Fibroblast of gingiva (primary cell): ENCODE measurements at regions not wholly inside any gene's neighbourhood (a gene's known extent, or its start where the extent isn't known, plus 50 kb on each side); places are given as distances from the start of the nearest gene placed in this dataset.

ENCODE experiments used
- DNase-seq: peaks from one replicate; pipeline ENCODE4 v3.0.0-alpha.2; 2011; ENCODE audit warnings: low read depth

- DNase-seq, result no peak
Measured at GRCh38 chr2:177314722-177315264, 50.3 kb upstream of the NFE2L2 start.

DNA sequence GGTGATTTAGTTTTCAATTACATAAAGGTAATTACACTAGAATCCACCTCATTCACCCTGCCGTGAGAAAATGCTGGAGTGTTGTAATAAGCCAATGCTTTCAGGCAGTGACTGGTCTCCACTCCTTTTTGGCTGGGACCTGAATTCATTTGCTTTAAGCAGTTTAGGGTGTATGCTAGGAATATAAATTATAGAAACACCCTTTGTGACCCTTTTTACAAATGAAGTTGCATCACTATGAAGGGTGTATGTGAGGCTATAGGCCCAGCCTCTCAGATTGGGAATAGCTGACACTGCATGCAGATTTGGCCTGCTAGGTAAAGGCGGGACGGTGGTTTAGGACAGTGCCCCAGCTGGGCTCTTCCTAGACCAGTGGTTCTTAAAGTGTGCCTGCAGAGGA is 50.8 kb upstream of the NFE2L2 start:
- no peak for DNase-seq

DNA sequence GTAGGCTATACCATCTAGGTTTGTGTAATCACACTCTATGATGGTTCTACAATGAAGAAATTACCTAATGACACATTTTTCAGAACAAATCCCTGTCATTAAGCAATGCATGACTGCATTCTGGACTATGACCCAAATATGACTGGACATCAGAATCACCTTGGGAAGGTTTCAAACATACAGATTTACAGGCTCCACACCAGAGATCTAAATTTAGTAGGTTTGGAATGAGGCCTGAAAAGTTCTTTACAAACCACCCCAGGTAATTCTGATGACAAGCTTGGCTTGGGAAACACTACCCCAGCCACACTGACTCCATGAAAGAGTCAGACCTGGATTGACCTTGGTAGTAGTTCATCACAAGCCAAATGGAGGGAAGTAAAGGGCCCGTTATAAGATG is 52.2 kb upstream of the NFE2L2 start:
- no peak for DNase-seq

- DNase-seq, result no peak
Measured at GRCh38 chr2:177317443-177317842, 52.9 kb upstream of the NFE2L2 start.

- no peak for DNase-seq
Measured at GRCh38 chr2:177317857-177318256, 53.3 kb upstream of the NFE2L2 start.

GRCh38 chr2:177318613-177319012 is 54.1 kb upstream of the NFE2L2 start:
- DNase-seq, result no peak

- no peak for DNase-seq
Measured at GRCh38 chr2:177320596-177320995, 56.1 kb upstream of the NFE2L2 start.

GRCh38 chr2:177322801-177323261 is 58.3 kb upstream of the NFE2L2 start:
- DNase-seq, result no peak

GRCh38 chr2:177324797-177325196 is 60.3 kb upstream of the NFE2L2 start:
- no peak for DNase-seq

- peak; percentile 52 for DNase-seq
Measured at GRCh38 chr2:177325554-177325953, 61.0 kb upstream of the NFE2L2 start.

GRCh38 chr2:177326005-177326404 is 61.5 kb upstream of the NFE2L2 start:
- DNase-seq, result no peak

GRCh38 chr2:177326591-177326990 is 62.1 kb upstream of the NFE2L2 start:
- no peak for DNase-seq

- DNase-seq, result no peak
Measured at GRCh38 chr2:177327009-177327408, 62.5 kb upstream of the NFE2L2 start.

- no peak for DNase-seq
Measured at GRCh38 chr2:177328056-177328455, 63.5 kb upstream of the NFE2L2 start.

- DNase-seq, result no peak
Measured at GRCh38 chr2:177329064-177329463, 63.5 kb upstream of the AGPS start.

DNA sequence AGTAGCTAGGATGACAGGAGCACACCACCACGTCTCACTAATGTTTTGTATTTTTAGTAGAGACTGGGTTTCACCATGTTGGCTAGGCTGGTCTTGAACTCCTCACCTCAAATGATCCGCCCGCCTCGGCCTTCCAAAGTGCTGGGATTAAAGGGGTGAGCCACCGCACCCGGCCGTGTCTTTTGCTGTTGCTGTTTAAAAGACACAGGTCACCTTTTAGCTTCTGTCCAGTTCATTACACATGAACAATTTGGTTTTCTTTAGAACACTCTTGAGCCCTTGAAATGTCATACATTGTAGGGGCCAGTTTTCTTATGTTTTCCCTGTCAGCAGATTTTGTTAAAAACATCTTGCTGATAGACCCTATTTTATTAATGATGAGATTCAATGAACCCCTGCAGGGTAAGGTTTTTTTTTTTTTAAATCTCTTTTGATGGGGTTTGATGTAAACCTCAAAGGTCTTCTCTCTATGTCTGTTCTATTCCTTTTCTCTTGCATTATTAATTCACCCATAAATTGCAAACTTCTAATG is 61.0 kb upstream of the AGPS start:
- no peak for DNase-seq

GRCh38 chr2:177332026-177332991 is 60.3 kb upstream of the AGPS start:
- peak; percentile 75 for DNase-seq

GRCh38 chr2:177332992-177333388 is 59.6 kb upstream of the AGPS start:
- DNase-seq, result no peak

GRCh38 chr2:177334940-177335543 is 57.5 kb upstream of the AGPS start:
- DNase-seq, result peak; percentile 33

- no peak for DNase-seq
Measured at GRCh38 chr2:177335917-177336450, 56.6 kb upstream of the AGPS start.

GRCh38 chr2:177338177-177338721 is 54.3 kb upstream of the AGPS start:
- DNase-seq, result peak; percentile 60

GRCh38 chr2:177340158-177340557 is 52.4 kb upstream of the AGPS start:
- DNase-seq, result no peak
